SU-DHL-6 (cell line): ENCODE measurements at regions not wholly inside any gene's neighbourhood (a gene's known extent, or its start where the extent isn't known, plus 50 kb on each side); places are given as distances from the start of the nearest gene placed in this dataset.

ENCODE experiments used
- H2AFZ ChIP-seq: fragments of 200-600 bp; sonication (generic); 2 replicates; pipeline ENCODE4 v1.6.1; 2014; ENCODE audit warnings: low read depth, mild to moderate bottlenecking, moderate library complexity, mixed read lengths, antibody characterized with exemption, low read length; ENCODE audit not compliant: severe bottlenecking
- H3F3A ChIP-seq: fragments of 200-600 bp; shearing (Covaris generic); 2 replicates; pipeline ENCODE4 v1.6.0; 2016; ENCODE audit warnings: antibody characterized with exemption, mild to moderate bottlenecking; ENCODE audit not compliant: insufficient read depth
- H3K27ac ChIP-seq: fragments of 200-600 bp; sonication (generic); 2 replicates; pipeline ENCODE4 v1.5.1; 2016; ENCODE audit warnings: low read depth, mild to moderate bottlenecking, low read length, moderate library complexity, mixed read lengths
- H3K27me3 ChIP-seq: fragments of 200-600 bp; sonication (generic), shearing (Covaris generic); 2 replicates; pipeline ENCODE4 v1.6.0; 2014; ENCODE audit warnings: mild to moderate bottlenecking, low read length
- H3K36me3 ChIP-seq: fragments of 200-600 bp; sonication (generic); 2 replicates; pipeline ENCODE4 v1.6.1; 2014; ENCODE audit warnings: mild to moderate bottlenecking, low read length, mixed read lengths
- H3K4me2 ChIP-seq: fragments of 300-600, 200-600 bp; shearing (Covaris generic), sonication (generic); 2 replicates; pipeline ENCODE4 v1.6.0; 2014; ENCODE audit warnings: low read length, low read depth, mild to moderate bottlenecking; ENCODE audit not compliant: poor library complexity, severe bottlenecking
- H3K4me3 ChIP-seq: fragments of 200-600 bp; sonication (generic); 2 replicates; pipeline ENCODE4 v1.5.1; 2014; ENCODE audit warnings: antibody characterized with exemption, low read length, mild to moderate bottlenecking, mixed read lengths; ENCODE audit not compliant: insufficient read depth, poor library complexity, severe bottlenecking
- H3K79me2 ChIP-seq: fragments of 200-600 bp; sonication (generic); 2 replicates; pipeline ENCODE4 v1.6.1; 2014; ENCODE audit warnings: mild to moderate bottlenecking, low read length, moderate library complexity; ENCODE audit not compliant: insufficient read depth
- H3K9ac ChIP-seq: fragments of 200-600 bp; sonication (generic); 2 replicates; pipeline ENCODE4 v1.7.0; 2014; ENCODE audit warnings: mild to moderate bottlenecking, low read length
- H3K9me2 ChIP-seq: fragments of 200-600 bp; sonication (generic); replicated peaks from 2 replicates; pipeline ENCODE4 v1.6.1; 2014; ENCODE audit warnings: low read length; ENCODE audit not compliant: insufficient read depth
- H3K9me3 ChIP-seq: fragments of 200-600 bp; sonication (generic); 2 replicates; pipeline ENCODE4 v1.6.1; 2014; ENCODE audit warnings: low read length, mixed read lengths; ENCODE audit not compliant: insufficient read depth
- H4K20me1 ChIP-seq: fragments of 200-600 bp; sonication (generic); 2 replicates; pipeline ENCODE4 v1.6.1; 2014; ENCODE audit warnings: low read depth, mild to moderate bottlenecking, antibody characterized with exemption, low read length, moderate library complexity, mixed read lengths
- EZH2phosphoT487 ChIP-seq: fragments of 200-600 bp; sonication (generic), shearing (Covaris generic); conservative IDR thresholded peaks from 2 replicates; pipeline ENCODE4 v1.6.1; 2018; ENCODE audit warnings: mild to moderate bottlenecking, antibody characterized with exemption, low read length, moderate library complexity, mixed read lengths
- TF ChIP-seq, protein P1 (sequence below): fragments of 200-600 bp; sonication (generic); IDR thresholded peaks from one replicate; pipeline ENCODE4 v1.5.1; 2017; ENCODE audit warnings: antibody characterized with exemption, mild to moderate bottlenecking, low read length, moderate library complexity; ENCODE audit not compliant: insufficient read depth, poor library complexity, severe bottlenecking

DNA sequence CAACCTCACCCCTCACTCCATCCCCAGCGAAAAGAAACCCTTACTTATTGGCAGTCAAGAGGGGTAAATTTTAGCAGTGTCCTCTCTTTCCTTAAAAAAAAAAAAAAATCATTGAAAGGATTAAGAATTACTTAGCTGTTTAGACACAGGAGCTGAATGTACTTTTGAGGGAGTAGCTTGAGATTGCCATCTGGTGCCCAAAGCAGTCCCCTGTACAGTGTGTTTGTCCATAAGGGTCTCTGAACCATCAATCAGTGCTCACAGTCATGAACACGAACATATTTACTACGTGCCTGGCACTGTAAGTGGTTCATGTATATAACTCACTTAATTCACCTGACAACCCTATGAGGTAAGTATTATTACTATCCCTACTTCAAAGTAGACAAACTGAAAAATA, 463.5 kb downstream of the RAP2B start:
- Histone ChIP-seq H3F3A (peaks cover 11% of the 10 kb centered on the region; the same call in 1 of the 2 replicates), H3K9ac (no peak overlapping the region), H3K36me3 (peaks cover 6% of the 10 kb centered on the region; the same call in 1 of the 2 replicates), H3K79me2 (no peaks in the 10 kb centered on the region; the same call in 1 of the 2 replicates), H3K27ac (peak overlapping the region; percentile 74; the same call in 1 of the 2 replicates), H3K9me2 (no peaks in the 10 kb centered on the region), H3K9me3 (peaks cover 5% of the 10 kb centered on the region; the same call in 1 of the 2 replicates), H3K27me3 (no peaks in the 10 kb centered on the region), H3K4me2 (peak overlapping the region; percentile 49), H3K4me3 (no peak overlapping the region), H2AFZ (no peak overlapping the region), H4K20me1 (no peaks in the 10 kb centered on the region)
- no peak for TF ChIP-seq EZH2phosphoT487
- TF ChIP-seq, protein P1, sequence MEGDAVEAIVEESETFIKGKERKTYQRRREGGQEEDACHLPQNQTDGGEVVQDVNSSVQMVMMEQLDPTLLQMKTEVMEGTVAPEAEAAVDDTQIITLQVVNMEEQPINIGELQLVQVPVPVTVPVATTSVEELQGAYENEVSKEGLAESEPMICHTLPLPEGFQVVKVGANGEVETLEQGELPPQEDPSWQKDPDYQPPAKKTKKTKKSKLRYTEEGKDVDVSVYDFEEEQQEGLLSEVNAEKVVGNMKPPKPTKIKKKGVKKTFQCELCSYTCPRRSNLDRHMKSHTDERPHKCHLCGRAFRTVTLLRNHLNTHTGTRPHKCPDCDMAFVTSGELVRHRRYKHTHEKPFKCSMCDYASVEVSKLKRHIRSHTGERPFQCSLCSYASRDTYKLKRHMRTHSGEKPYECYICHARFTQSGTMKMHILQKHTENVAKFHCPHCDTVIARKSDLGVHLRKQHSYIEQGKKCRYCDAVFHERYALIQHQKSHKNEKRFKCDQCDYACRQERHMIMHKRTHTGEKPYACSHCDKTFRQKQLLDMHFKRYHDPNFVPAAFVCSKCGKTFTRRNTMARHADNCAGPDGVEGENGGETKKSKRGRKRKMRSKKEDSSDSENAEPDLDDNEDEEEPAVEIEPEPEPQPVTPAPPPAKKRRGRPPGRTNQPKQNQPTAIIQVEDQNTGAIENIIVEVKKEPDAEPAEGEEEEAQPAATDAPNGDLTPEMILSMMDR: no peak

DNA sequence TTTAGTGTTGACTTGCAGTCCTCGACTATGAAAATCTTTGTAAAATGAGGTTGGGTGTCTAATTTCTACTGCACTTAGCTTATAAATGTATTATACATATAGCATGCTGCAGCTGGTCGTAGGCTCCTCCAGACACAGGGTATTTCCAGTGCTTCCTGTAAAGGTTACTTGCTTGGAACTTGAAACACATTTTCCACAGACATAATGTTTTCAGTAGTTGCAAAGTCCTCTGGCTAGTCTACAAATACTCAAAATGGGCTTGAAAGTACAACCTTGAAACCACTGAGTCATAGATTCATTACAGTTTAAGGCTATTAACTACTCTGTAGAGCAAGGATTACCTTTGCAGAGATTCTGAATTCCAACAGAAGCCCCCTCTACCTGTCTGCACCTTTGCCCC, 464.1 kb downstream of the RAP2B start:
- Histone ChIP-seq H3K36me3 (0 out of 2 replicates have a peak, but pooled peaks cover 5% of the 10 kb centered on the region), H3K9ac (no peak overlapping the region), H3K4me3 (no peak overlapping the region), H3F3A (peaks cover 11% of the 10 kb centered on the region; the same call in 1 of the 2 replicates), H2AFZ (no peak overlapping the region), H4K20me1 (no peaks in the 10 kb centered on the region), H3K4me2 (no peak overlapping the region), H3K9me3 (no peaks in the 10 kb centered on the region), H3K27ac (peak overlapping the region; percentile 74; the same call in 1 of the 2 replicates), H3K79me2 (no peaks in the 10 kb centered on the region; the same call in 1 of the 2 replicates), H3K9me2 (no peaks in the 10 kb centered on the region), H3K27me3 (no peaks in the 10 kb centered on the region)
- TF ChIP-seq, protein P1: no peak
- TF ChIP-seq EZH2phosphoT487: no peak

DNA sequence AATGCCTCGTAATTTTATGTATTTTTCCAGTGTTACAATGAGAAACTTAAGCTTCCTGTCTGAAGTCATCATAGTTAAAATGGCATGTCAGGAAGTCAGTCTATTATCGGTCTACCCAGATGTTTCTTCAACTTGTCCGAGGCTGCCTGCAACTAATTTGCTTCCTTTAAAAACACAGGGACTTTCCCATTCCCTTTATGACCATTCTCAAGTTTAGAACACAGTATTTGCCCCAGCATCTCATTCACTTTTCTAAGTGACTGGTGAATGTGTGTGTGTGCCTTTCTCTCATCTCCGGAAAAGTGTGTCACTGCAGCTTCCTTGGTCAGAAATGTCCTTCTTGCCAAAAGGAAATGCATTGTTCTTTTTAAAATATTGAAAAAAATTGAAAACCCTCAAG, 466.6 kb downstream of the RAP2B start:
- Histone ChIP-seq H3K79me2 (no peaks in the 10 kb centered on the region), H3K9me2 (no peaks in the 10 kb centered on the region), H3K9ac (peak overlapping the region; percentile 5; the same call in 1 of the 2 replicates), H3K4me2 (peak overlapping the region; percentile 53), H2AFZ (no peak overlapping the region), H3F3A (peaks cover 11% of the 10 kb centered on the region; the same call in 1 of the 2 replicates), H3K4me3 (no peak overlapping the region), H3K27me3 (no peaks in the 10 kb centered on the region), H3K9me3 (no peaks in the 10 kb centered on the region), H3K36me3 (no peaks in the 10 kb centered on the region; the same call in 1 of the 2 replicates), H3K27ac (peak overlapping the region; percentile 30), H4K20me1 (no peaks in the 10 kb centered on the region)
- TF ChIP-seq EZH2phosphoT487: no peak
- TF ChIP-seq, protein P1: no peak
